ENCODE measurements at regions not wholly inside any gene's neighbourhood (a gene's known extent, or its start where the extent isn't known, plus 50 kb on each side); places are given as distances from the start of the nearest gene placed in this dataset.

GRCh38 chr3:31425401-31425800, 107.3 kb upstream of the STT3B start:
- H3K27me3 Mint-ChIP-seq, result no peaks in the 10 kb centered on the region
- H3K4me3 Mint-ChIP-seq, result no peak overlapping the region
- no peak overlapping the region for H3K27ac Mint-ChIP-seq
- peaks cover 0 to 4% of the 10 kb centered on the region in 2 donors for H3K4me1 Mint-ChIP-seq (ENCODE audit: low read depth in 2 of 2)
- H3K36me3 Mint-ChIP-seq (ENCODE audit: insufficient read depth), result no peaks in the 10 kb centered on the region
- no peaks in the 10 kb centered on the region for H3K9me3 Mint-ChIP-seq
- DNase-seq (no peak), ATAC-seq (replicated peaks) (no peak)

DNA sequence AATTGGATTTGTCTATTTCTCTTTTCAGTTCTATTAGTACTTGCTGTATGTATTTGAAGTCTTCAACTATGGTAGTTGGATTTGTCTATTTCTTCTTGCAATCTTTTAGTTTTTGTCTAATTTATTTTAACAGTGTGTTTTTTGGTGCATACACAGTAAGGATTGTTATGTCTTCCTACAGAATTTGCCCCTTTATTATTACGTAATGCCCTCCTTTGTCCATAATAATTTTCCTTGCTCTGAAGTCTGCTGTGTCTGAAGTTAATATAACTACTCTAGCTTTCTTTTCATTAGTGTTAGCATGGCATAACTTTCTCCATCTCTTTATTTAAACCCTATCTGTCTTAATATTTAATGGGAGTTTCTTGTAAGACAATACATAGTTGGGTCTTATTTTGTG, 105.1 kb upstream of the STT3B start:
- Mint-ChIP-seq H3K36me3 (ENCODE audit: insufficient read depth) (no peaks in the 10 kb centered on the region), H3K27ac (no peak overlapping the region), H3K4me1 (ENCODE audit: low read depth in 2 of 2) (no peaks in the 10 kb centered on the region)

GRCh38 chr3:31431321-31431720, 101.4 kb upstream of the STT3B start:
- no peak for ATAC-seq (replicated peaks)
- Mint-ChIP-seq H3K9me3 (no peaks in the 10 kb centered on the region), H3K36me3 (ENCODE audit: insufficient read depth) (no peaks in the 10 kb centered on the region), H3K27me3 (peaks cover 6 to 9% of the 10 kb centered on the region in 2 donors), H3K4me1 (ENCODE audit: low read depth in 2 of 2) (no peaks in the 10 kb centered on the region), H3K4me3 (no peak overlapping the region), H3K27ac (no peak overlapping the region)
- DNase-seq, result no peak

More for the DNA sequence above, 105.1 kb upstream of the STT3B start:
- DNase-seq, result no peak
- no peaks in the 10 kb centered on the region for H3K27me3 Mint-ChIP-seq
- H3K9me3 Mint-ChIP-seq, result no peaks in the 10 kb centered on the region
- H3K4me3 Mint-ChIP-seq, result no peak overlapping the region
- ATAC-seq (replicated peaks), result no peak

DNA sequence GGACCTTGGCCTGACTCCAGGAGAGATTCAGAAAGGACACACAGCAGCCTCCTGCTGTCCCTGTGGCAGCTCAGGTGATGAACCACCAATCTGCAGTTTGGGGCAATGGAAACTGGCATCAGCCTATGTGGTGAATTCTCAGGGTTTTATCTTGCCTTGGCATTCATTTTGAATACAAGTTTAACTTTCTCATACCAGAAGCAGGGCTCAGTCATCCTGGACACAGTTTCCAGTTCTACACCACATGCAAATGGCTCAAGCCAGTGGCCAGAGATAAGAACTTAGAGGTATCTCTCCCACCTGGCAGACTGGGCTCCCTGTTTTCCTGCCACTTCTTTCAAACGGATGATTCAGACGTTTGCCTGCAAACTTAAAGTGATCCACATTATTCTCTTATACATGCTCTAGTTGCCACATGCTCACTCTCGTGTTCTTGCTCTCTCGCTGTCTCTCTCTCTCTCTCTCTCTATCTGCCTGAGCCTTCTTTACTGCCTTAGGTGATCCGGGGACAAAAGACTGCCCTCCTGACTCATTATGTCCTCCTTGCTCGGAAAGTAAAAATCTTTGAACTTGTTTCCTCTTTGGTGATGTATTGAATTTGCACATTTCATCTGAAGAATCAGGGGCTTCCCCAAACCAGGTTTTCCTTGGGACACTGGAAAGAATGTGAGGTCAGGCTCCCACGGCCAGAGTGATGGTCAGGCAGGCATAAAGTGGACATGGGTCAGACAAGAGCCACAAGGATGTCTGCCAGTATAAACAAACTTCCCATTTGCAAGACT, 99.6 kb upstream of the STT3B start:
- Mint-ChIP-seq H3K27ac (no peak overlapping the region), H3K9me3 (peaks cover 6 to 10% of the 10 kb centered on the region in 2 donors), H3K4me1 (ENCODE audit: low read depth in 2 of 2) (no peaks in the 10 kb centered on the region), H3K36me3 (ENCODE audit: insufficient read depth) (no peaks in the 10 kb centered on the region), H3K4me3 (no peak overlapping the region), H3K27me3 (peaks cover 9 to 13% of the 10 kb centered on the region in 2 donors)
- DNase-seq (no peak), ATAC-seq (replicated peaks) (no peak)

- H3K36me3 Mint-ChIP-seq (ENCODE audit: insufficient read depth), result no peaks in the 10 kb centered on the region
- DNase-seq (no peak), ATAC-seq (replicated peaks) (no peak)
- H3K4me1 Mint-ChIP-seq (ENCODE audit: low read depth in 2 of 2), result no peaks in the 10 kb centered on the region
- peaks cover 6 to 10% of the 10 kb centered on the region in 2 donors for H3K9me3 Mint-ChIP-seq
- H3K27ac Mint-ChIP-seq, result no peak overlapping the region
- H3K27me3 Mint-ChIP-seq, result peaks cover 9 to 13% of the 10 kb centered on the region in 2 donors
- no peak overlapping the region for H3K4me3 Mint-ChIP-seq
These were observed 99.1 kb upstream of the STT3B start for GRCh38 chr3:31433679-31433992.

DNA sequence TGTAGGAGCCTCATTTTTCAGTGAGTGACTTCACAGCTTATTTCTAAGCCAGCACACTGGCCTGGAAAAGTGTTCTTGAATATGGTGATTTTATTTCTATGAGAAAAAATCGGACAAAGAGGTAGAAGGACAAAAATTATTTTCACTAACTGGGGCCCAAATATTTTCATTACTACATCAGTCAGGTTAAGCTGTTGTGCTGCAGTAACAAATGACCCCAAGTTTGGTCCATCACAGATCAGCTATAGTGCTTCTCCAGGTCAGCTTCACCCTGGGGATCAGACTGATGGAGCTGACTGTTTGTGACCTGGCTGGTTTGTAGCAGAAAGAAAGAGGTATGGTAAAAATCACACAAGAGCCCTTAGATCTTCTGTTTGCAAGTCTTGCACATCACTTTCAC, 97.9 kb upstream of the STT3B start:
- H3K4me3 Mint-ChIP-seq, result no peak overlapping the region
- DNase-seq (no peak), ATAC-seq (replicated peaks) (no peak)
- H3K4me1 Mint-ChIP-seq (ENCODE audit: low read depth in 2 of 2), result no peaks in the 10 kb centered on the region
- peaks cover 6 to 10% of the 10 kb centered on the region in 2 donors for H3K9me3 Mint-ChIP-seq
- H3K27ac Mint-ChIP-seq, result no peak overlapping the region
- H3K36me3 Mint-ChIP-seq (ENCODE audit: insufficient read depth), result no peaks in the 10 kb centered on the region
- H3K27me3 Mint-ChIP-seq, result peaks cover 9 to 13% of the 10 kb centered on the region in 2 donors

- Mint-ChIP-seq H3K36me3 (ENCODE audit: insufficient read depth) (no peaks in the 10 kb centered on the region), H3K4me3 (no peak overlapping the region), H3K4me1 (ENCODE audit: low read depth in 2 of 2) (no peaks in the 10 kb centered on the region), H3K27ac (no peak overlapping the region), H3K27me3 (peaks cover 9 to 13% of the 10 kb centered on the region in 2 donors), H3K9me3 (peaks cover 6 to 10% of the 10 kb centered on the region in 2 donors)
- ATAC-seq (replicated peaks) (no peak), DNase-seq (no peak)
These were observed 95.9 kb upstream of the STT3B start for GRCh38 chr3:31436830-31437229.

GRCh38 chr3:31438742-31439141, 94.0 kb upstream of the STT3B start:
- H3K4me1 Mint-ChIP-seq (ENCODE audit: low read depth in 2 of 2), result no peaks in the 10 kb centered on the region
- ATAC-seq (replicated peaks) (no peak), DNase-seq (no peak)
- H3K4me3 Mint-ChIP-seq, result no peak overlapping the region
- H3K36me3 Mint-ChIP-seq (ENCODE audit: insufficient read depth), result no peaks in the 10 kb centered on the region
- peaks cover 6 to 10% of the 10 kb centered on the region in 2 donors for H3K9me3 Mint-ChIP-seq
- no peak overlapping the region for H3K27ac Mint-ChIP-seq
- H3K27me3 Mint-ChIP-seq, result peaks cover 0 to 6% of the 10 kb centered on the region in 2 donors

DNA sequence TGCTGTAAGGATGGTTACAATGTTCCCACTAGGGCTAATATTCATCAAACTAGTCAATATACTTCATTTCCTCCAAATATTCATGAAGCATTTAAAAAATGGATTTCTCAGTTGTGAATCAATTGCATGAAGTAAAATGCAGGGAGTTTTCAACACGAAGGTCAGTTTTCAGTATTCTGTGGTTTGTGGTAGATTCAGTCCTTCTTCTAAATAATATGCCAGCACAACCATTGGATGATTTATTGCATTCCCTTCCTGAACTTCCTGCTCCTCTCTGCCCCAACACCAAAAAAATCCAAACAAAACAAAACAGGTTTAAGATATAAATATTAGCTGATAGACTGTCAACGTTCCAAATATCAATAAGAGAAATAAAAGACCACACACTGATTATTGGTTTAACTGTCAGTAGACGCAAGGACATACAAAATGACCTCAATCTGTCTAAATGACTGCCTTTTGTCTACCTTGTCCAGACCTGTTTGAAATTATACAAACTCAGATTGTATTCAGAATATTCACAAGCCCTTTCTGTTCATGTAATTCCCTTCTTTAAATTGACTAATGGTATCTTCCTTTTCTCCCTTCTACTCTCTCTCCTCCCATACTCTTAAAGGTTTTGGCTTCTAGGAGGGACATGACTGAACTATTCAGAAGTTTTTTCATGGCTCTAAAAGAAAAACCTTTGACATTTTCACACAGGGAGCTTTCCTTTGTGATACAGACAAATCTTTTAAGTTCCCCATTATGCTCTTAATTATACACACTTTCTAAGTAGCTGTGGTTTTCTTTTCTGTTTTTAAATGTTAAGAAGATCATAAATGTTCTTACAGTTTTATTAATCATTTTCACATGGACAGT, 92.6 kb upstream of the STT3B start:
- no peak overlapping the region for H3K4me3 Mint-ChIP-seq
- ATAC-seq (replicated peaks), result no peak
- no peaks in the 10 kb centered on the region for H3K4me1 Mint-ChIP-seq (ENCODE audit: low read depth in 2 of 2)
- no peaks in the 10 kb centered on the region for H3K36me3 Mint-ChIP-seq (ENCODE audit: insufficient read depth)
- H3K27me3 Mint-ChIP-seq, result peaks cover 0 to 6% of the 10 kb centered on the region in 2 donors
- H3K9me3 Mint-ChIP-seq, result peaks cover 6 to 10% of the 10 kb centered on the region in 2 donors
- DNase-seq, result no peak
- no peak overlapping the region for H3K27ac Mint-ChIP-seq

DNA sequence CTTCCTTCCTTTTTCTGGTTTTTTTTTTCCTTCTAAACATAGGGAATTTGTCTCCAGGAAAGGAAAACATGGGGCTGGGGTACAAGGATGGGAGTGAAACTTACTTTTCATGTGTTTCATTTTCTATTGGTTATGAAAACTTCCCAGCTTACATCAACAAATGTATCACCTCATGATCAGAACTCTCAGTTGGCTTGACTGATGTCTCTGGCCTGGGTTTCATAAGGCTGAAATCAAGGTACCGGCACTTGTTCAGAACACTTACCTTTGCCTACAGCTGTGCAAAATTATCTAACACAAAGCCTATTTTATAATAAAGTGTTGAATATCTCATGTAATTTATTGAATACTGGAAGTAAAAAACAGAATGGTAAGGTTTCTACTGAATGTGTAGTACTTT, 91.8 kb upstream of the STT3B start:
- Mint-ChIP-seq H3K9me3 (peaks cover 6 to 10% of the 10 kb centered on the region in 2 donors), H3K27me3 (peaks cover 0 to 6% of the 10 kb centered on the region in 2 donors), H3K27ac (no peak overlapping the region), H3K36me3 (ENCODE audit: insufficient read depth) (no peaks in the 10 kb centered on the region), H3K4me3 (no peak overlapping the region), H3K4me1 (ENCODE audit: low read depth in 2 of 2) (no peaks in the 10 kb centered on the region)
- no peak for DNase-seq
- ATAC-seq (replicated peaks), result no peak

DNA sequence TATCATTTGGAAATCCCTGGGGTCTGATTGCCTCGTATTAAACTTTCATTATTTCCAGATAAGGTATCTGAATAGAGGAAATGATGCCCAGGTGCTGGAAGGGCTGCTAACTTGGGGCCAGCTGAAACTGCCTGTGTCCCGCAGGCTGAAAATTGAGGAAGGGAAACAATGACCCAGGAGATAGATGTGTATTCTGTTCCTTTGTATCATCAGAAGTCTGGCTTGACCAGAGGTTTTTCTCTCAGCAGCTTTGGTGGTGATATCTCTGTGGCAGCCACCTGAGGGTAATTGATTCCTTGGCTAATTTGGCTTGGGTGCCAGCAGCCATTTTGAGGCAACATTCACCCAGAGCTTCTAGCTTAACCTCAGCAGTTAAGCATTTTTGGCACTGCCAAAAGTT, 90.0 kb upstream of the STT3B start:
- H3K4me1 Mint-ChIP-seq (ENCODE audit: low read depth in 2 of 2), result no peaks in the 10 kb centered on the region
- no peaks in the 10 kb centered on the region for H3K36me3 Mint-ChIP-seq (ENCODE audit: insufficient read depth)
- no peak overlapping the region for H3K4me3 Mint-ChIP-seq
- DNase-seq (no peak), ATAC-seq (replicated peaks) (no peak)
- H3K9me3 Mint-ChIP-seq, result peaks cover under 1 to 3% of the 10 kb centered on the region in 2 donors
- no peaks in the 10 kb centered on the region for H3K27me3 Mint-ChIP-seq
- no peak overlapping the region for H3K27ac Mint-ChIP-seq

GRCh38 chr3:31444220-31445142, 88.2 kb upstream of the STT3B start:
- Mint-ChIP-seq H3K27ac (no peak overlapping the region), H3K4me1 (ENCODE audit: low read depth in 2 of 2) (peaks cover 9% of the 10 kb centered on the region in 2 donors), H3K4me3 (no peak overlapping the region), H3K36me3 (ENCODE audit: insufficient read depth) (no peaks in the 10 kb centered on the region), H3K27me3 (no peaks in the 10 kb centered on the region), H3K9me3 (no peaks in the 10 kb centered on the region)
- no peak for ATAC-seq (replicated peaks)
- DNase-seq, result no peak

DNA sequence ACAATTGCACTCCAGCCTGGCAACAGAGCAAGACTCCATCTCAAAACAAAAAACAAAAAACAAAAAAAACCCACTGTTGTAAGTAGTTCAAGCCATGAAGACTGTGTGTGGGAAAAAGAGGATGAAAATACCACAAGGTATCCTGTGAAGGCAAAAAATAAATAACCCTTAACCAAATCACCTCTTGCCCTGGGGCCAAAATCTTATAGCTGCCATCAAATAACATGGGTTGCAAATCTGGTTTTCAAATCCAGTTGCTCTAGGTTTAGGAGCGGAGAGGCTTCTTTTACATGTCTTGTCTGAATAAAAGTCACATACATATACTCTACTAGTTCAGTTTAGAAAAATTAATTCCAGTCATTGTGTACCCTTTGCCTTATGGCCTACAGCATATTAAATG, 87.0 kb upstream of the STT3B start:
- DNase-seq (no peak), ATAC-seq (replicated peaks) (no peak)
- H3K27ac Mint-ChIP-seq, result no peak overlapping the region
- H3K4me3 Mint-ChIP-seq, result no peak overlapping the region
- H3K36me3 Mint-ChIP-seq (ENCODE audit: insufficient read depth), result no peaks in the 10 kb centered on the region
- no peaks in the 10 kb centered on the region for H3K27me3 Mint-ChIP-seq
- no peaks in the 10 kb centered on the region for H3K9me3 Mint-ChIP-seq
- H3K4me1 Mint-ChIP-seq (ENCODE audit: low read depth in 2 of 2), result peaks cover 9% of the 10 kb centered on the region in 2 donors
